Activated naive CD8-positive, alpha-beta T cell (primary cell): ENCODE measurements at regions not wholly inside any gene's neighbourhood (a gene's known extent, or its start where the extent isn't known, plus 50 kb on each side); places are given as distances from the start of the nearest gene placed in this dataset.

ENCODE experiments used
- H3K27ac Mint-ChIP-seq: one replicate; pipeline ENCODE4 v1.8.0; 2021; ENCODE audit warnings: mixed read lengths
- H3K27me3 Mint-ChIP-seq: one replicate; pipeline ENCODE4 v1.8.0; 2021; ENCODE audit warnings: mixed read lengths
- H3K36me3 Mint-ChIP-seq: one replicate; pipeline ENCODE4 v1.8.0; 2021; ENCODE audit warnings: mixed read lengths
- H3K4me1 Mint-ChIP-seq: one replicate; pipeline ENCODE4 v1.8.0; 2021; ENCODE audit warnings: low read depth, mixed read lengths
- H3K4me3 Mint-ChIP-seq: one replicate; pipeline ENCODE4 v1.8.0; 2021; ENCODE audit warnings: mild to moderate bottlenecking, mixed read lengths
- H3K9me3 Mint-ChIP-seq: one replicate; pipeline ENCODE4 v1.8.0; 2021; ENCODE audit warnings: low read depth, mixed read lengths

DNA sequence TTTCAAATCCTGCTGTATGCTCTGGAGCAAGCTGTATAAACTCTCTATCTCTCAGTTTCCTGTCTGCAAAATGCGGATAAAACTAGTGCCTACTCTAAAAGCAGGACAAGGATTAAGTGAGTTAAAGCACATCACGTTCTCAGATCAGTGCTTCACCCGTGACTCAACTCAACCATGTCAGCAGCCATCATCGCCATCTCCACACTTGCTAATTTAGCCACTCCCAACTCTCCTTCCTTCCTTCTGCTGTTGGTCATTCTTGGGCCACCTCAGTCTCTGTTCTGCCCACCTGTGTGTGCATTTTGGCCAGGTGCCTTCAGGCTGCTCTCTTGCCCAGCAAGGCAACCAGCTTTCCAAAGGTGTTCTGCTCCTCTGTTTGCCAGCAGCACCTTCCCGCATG is 260.0 kb upstream of the CDYL start:
- H3K36me3 Mint-ChIP-seq: no peaks in the 10 kb centered on the region
- no peak overlapping the region for H3K27ac Mint-ChIP-seq
- peaks cover 5% of the 10 kb centered on the region for H3K27me3 Mint-ChIP-seq
- no peaks in the 10 kb centered on the region for H3K4me1 Mint-ChIP-seq
- no peaks in the 10 kb centered on the region for H3K9me3 Mint-ChIP-seq
- H3K4me3 Mint-ChIP-seq: no peak overlapping the region

DNA sequence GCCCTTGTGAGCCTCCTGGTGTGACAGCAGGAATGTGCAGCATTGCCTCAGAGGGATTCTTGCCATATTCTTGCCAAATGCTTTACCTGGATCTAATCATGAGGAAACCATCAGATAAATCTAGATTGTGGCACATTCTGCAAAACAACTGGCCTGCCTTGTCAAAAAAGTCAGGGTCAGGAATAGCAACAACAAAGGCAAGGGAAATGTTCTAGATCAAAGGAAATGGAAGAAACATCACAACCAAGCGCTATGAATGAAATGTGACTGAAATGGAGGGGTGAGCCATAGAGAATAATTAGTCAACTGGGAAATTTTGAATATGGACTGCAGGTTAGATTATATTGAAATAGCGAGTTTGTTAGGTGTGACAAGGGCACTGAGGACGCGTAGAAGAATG is 262.6 kb upstream of the CDYL start:
- no peak overlapping the region for H3K27ac Mint-ChIP-seq
- no peaks in the 10 kb centered on the region for H3K36me3 Mint-ChIP-seq
- no peak overlapping the region for H3K4me3 Mint-ChIP-seq
- H3K4me1 Mint-ChIP-seq: no peaks in the 10 kb centered on the region
- peaks cover 3% of the 10 kb centered on the region for H3K27me3 Mint-ChIP-seq
- no peaks in the 10 kb centered on the region for H3K9me3 Mint-ChIP-seq

DNA sequence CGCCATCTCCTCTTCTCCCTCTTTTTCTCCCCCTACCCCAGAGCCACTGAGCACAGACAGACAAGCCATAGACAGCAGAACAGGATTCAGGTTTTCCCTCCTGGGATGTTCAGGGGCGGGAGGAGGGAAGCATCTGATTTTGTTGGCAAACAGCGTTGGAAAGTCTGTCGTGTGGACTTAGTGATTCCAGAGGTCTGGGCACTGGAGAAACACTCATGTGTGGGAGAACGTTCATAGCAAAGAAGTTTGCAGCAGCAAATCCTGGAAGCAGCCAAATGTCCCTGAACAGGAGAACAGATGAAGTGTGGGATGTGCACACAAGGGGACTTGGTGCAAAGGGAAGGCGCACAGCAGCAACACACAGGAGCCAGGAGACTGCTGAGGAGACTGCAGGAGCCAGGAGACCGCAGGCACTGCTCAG is 264.1 kb upstream of the CDYL start:
- Mint-ChIP-seq H3K4me1 (no peaks in the 10 kb centered on the region), H3K27ac (no peak overlapping the region), H3K27me3 (peaks cover 6% of the 10 kb centered on the region)

DNA sequence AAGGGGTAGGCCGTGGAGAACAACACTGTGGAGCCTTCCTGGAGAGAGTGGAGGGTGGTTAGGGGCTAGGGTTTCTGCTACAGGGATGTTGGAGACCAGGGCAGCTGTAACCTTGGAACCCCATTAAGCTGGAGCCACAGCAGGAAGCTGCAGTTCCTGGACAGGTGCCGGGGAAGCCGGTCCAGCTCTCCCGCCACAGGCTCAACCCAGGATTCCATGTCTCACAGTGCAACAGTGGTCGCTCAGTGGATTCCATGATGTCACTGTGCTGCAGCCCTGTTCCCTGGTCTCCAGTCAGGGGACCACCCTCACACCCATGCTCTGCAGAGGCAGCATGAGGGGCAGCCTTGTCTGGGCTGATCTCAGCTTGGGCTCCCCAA is 264.6 kb upstream of the CDYL start:
- H3K4me3 Mint-ChIP-seq: no peak overlapping the region
- no peaks in the 10 kb centered on the region for H3K4me1 Mint-ChIP-seq
- no peak overlapping the region for H3K27ac Mint-ChIP-seq
- H3K36me3 Mint-ChIP-seq: no peaks in the 10 kb centered on the region
- peaks cover 7% of the 10 kb centered on the region for H3K27me3 Mint-ChIP-seq
- H3K9me3 Mint-ChIP-seq: no peaks in the 10 kb centered on the region

More for the DNA sequence above, 264.1 kb upstream of the CDYL start:
- no peaks in the 10 kb centered on the region for H3K9me3 Mint-ChIP-seq
- no peak overlapping the region for H3K4me3 Mint-ChIP-seq
- H3K36me3 Mint-ChIP-seq: no peaks in the 10 kb centered on the region

DNA sequence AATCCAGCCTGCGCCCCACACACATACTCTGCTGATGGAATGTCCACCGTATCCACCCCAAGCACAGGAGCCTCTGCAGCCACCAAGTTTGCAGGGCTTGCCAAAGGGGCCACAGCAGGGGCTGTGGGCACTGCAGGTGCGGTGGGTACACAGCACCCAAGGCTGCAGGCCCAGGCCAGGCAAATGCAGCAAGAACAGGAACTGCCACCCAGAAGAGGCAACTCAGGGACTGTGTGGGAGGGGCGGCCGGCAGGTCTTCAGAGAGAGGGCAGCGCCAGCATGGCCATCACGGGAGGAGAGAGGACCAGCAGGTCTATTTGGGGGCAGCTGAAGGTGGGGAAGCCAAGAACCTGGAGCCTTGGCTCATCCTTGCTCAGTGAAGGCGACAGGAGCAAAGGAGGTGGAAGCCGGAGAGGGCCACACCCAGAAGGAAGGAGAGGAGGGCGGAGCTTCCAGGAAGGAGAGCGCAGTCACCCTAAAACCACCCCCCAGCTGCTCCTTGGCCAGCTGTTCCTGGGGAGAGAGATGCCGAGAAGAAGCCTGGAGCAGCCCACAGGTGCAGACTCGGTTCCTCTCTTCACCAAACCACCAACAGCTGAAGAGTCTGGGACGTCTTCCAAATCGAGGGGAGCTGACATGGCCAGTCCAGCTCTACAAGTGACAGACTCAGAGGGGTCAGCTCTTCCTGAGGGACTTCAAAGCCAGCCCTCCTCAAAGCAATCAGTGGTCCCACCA is 265.1 kb upstream of the CDYL start:
- no peaks in the 10 kb centered on the region for H3K9me3 Mint-ChIP-seq
- H3K27me3 Mint-ChIP-seq: peaks cover 7% of the 10 kb centered on the region
- H3K36me3 Mint-ChIP-seq: no peaks in the 10 kb centered on the region
- H3K27ac Mint-ChIP-seq: no peak overlapping the region
- no peaks in the 10 kb centered on the region for H3K4me1 Mint-ChIP-seq
- no peak overlapping the region for H3K4me3 Mint-ChIP-seq

DNA sequence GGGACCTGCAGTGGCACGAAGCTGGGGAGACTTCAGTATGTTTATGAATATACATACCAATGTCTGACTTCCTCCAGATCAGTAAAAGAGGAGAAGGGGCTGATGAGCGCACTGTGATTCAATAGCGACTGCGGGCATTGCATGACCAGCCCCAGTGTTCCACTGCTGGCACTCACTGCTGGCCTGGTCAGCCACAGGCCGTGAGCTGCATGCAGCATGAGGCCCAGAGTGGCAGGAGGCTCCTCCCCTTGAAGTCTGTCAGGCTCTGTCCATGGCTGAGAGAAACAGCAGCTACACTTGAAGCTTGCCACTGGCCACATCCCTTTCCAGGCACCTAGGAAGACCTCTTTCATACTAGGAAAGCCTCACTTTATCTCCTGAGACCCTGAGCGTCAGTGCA is 265.9 kb upstream of the CDYL start:
- Mint-ChIP-seq H3K4me1 (no peaks in the 10 kb centered on the region), H3K36me3 (no peaks in the 10 kb centered on the region), H3K27ac (no peak overlapping the region), H3K27me3 (peaks cover 10% of the 10 kb centered on the region), H3K9me3 (no peaks in the 10 kb centered on the region), H3K4me3 (no peak overlapping the region)

DNA sequence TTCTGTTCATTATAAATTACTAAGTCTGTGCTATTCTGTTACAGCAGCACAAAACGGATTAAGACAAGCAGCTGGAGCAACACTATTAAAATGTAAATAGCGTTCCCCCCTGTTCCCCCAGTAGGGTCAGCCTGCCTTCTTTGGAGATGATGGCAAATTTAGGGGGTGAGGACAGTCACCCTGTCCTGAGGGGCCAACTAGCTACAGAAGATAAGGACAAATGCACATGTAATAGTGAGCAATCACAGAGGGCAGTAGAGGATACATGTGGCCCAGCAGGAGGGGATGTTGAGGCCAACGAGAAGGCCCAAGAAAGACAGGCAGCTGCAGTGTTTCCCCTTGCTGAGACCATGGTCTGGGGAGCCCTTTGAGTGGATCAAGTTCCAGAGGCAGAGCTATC is 266.7 kb upstream of the CDYL start:
- no peaks in the 10 kb centered on the region for H3K9me3 Mint-ChIP-seq
- no peak overlapping the region for H3K4me3 Mint-ChIP-seq
- H3K4me1 Mint-ChIP-seq: no peaks in the 10 kb centered on the region
- peaks cover 12% of the 10 kb centered on the region for H3K27me3 Mint-ChIP-seq
- no peak overlapping the region for H3K27ac Mint-ChIP-seq
- no peaks in the 10 kb centered on the region for H3K36me3 Mint-ChIP-seq

DNA sequence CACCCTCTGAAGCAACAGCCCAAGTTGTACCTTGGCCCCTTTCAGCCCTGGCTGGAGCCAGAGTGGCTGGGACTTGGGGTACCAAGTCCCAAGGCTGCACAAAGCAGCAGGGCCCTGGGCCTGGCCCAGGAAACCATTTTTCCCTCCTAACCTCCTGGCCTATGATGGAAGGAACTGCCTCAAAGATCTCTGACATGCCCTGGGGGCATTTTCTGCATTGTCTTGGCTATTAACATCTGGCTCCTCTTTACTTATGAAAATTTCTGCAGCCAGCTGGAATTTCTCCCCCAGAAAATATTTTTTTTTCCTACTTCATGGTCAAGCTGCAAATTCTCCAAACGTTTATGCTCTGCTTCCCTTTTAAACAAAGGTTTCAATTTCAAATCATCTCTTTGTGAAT is 269.4 kb upstream of the CDYL start:
- no peaks in the 10 kb centered on the region for H3K4me1 Mint-ChIP-seq
- no peaks in the 10 kb centered on the region for H3K9me3 Mint-ChIP-seq
- H3K36me3 Mint-ChIP-seq: no peaks in the 10 kb centered on the region
- H3K27me3 Mint-ChIP-seq: peaks cover 14% of the 10 kb centered on the region
- no peak overlapping the region for H3K4me3 Mint-ChIP-seq
- H3K27ac Mint-ChIP-seq: no peak overlapping the region

DNA sequence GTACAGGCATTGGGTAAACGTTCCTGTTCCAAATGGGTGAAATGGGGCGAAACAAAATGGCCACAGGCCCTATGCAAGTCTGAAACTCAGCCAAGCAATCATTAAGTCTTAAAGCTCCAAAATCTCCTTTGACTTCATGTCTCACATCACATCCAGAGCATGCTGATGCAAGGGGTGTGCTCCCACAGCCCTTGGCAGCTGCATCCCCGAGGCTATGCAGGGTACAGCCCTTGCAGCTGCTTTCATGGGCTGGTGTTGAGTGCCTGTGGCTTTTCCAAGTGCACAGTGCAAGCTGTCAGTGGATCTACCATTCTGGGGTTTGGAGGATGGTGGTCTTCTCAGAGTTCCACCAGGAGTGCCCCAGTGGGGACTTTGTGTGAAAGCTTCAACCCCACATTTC is 270.0 kb upstream of the CDYL start:
- H3K27ac Mint-ChIP-seq: no peak overlapping the region
- H3K4me1 Mint-ChIP-seq: no peaks in the 10 kb centered on the region
- peaks cover 15% of the 10 kb centered on the region for H3K27me3 Mint-ChIP-seq
- no peak overlapping the region for H3K4me3 Mint-ChIP-seq
- H3K36me3 Mint-ChIP-seq: no peaks in the 10 kb centered on the region
- no peaks in the 10 kb centered on the region for H3K9me3 Mint-ChIP-seq

DNA sequence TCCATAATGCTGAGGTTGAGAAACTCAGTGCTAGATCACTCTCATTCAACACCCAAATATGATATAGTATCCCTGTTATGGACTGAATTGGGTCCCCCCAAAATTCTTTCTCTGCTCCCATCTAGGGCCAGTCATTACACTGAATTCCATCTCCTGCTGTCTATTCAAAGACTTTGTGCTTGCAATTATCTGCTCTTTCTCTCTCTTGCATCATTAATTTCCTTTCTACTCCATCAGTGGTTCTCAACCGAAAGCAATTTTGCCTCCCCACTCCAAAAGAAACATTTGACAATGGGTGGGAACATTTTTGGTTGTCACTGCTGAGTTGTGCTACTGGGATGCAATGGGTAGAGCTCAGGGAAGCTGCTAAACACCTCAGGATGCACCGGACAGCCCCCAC is 271.5 kb upstream of the CDYL start:
- H3K4me3 Mint-ChIP-seq: no peak overlapping the region
- no peaks in the 10 kb centered on the region for H3K9me3 Mint-ChIP-seq
- H3K36me3 Mint-ChIP-seq: no peaks in the 10 kb centered on the region
- peaks cover 16% of the 10 kb centered on the region for H3K27me3 Mint-ChIP-seq
- H3K4me1 Mint-ChIP-seq: no peaks in the 10 kb centered on the region
- H3K27ac Mint-ChIP-seq: no peak overlapping the region

DNA sequence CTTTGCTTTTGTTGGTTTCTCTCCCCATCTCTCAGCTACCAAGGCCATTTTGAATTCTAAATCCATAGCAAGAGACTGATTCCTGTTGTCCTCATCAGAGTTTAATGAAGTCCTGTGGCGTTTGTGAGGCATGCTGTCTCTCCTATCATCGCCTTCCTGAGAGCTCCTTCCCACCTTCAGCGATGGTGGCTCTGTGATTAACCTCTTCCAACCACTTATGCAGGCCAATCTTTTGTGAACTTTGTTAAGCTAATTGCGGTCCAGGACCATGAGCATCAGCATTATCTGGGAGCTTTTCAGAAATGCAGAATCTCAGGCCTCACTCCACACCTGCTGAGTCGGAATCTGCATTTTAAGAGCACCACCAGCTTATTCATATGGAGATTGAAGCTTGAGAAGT is 272.5 kb upstream of the CDYL start:
- Mint-ChIP-seq H3K4me1 (no peaks in the 10 kb centered on the region), H3K4me3 (no peak overlapping the region), H3K36me3 (no peaks in the 10 kb centered on the region), H3K27me3 (peaks cover 16% of the 10 kb centered on the region), H3K9me3 (no peaks in the 10 kb centered on the region), H3K27ac (no peak overlapping the region)

DNA sequence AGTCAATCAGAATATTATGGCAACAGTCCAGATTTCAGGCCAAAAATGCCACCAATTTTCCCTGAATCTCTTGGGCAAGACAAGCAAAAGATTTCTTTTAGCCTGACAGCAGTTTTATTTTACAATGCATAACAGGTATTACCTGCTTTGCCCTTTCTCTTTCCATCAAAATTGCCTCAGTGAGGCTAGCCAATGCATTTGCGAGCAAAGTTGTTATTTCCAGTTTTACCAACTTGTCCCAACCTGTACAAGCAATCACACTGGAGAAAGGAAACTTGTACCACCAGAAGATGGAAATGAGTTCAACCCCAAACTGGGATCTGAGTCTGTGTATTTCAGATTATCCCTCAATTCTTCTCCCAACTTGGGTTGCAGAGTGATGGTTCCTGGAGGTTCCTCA is 279.9 kb upstream of the CDYL start:
- Mint-ChIP-seq H3K27ac (no peak overlapping the region), H3K4me1 (no peaks in the 10 kb centered on the region), H3K9me3 (no peaks in the 10 kb centered on the region), H3K36me3 (no peaks in the 10 kb centered on the region), H3K27me3 (peaks cover 7% of the 10 kb centered on the region), H3K4me3 (no peak overlapping the region)

DNA sequence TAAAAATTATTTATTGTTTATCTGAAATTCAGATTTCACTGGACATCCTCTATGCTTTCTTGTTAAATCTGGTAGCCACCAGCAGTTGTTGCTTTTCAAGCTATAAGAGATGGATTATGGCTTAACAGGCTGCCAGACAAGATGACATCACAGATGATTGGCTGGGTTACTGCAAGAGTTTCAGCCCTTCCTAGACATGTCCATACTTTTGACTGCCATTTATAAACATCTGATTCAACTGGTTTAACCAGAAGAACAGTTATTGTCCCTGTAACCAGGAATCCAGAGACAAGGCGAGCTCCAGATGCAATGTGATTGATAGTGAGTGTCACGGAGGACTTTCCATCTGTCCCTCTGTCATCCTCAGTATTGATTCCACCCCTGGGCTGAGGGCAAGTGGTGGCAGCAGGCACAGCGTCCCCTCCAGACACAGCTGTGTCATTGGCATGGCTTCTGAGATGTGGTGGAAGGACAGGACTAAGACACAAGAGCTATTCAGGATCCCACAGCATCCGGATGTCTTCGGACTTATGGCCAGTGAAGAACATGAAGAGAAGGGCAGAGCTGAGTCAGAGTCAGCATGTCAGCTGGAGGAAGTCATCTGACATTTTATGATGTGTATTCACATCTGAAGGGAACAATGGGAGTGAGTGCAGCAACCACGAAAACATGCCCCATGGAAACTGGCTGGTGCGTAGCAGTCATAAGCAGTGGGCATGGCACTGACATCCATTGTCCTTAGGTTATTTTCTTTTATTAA is 284.5 kb upstream of the CDYL start:
- H3K27me3 Mint-ChIP-seq: peaks cover 5% of the 10 kb centered on the region
- no peak overlapping the region for H3K4me3 Mint-ChIP-seq
- peaks cover 12% of the 10 kb centered on the region for H3K9me3 Mint-ChIP-seq
- H3K4me1 Mint-ChIP-seq: no peaks in the 10 kb centered on the region
- H3K27ac Mint-ChIP-seq: no peak overlapping the region
- peaks cover 3% of the 10 kb centered on the region for H3K36me3 Mint-ChIP-seq

DNA sequence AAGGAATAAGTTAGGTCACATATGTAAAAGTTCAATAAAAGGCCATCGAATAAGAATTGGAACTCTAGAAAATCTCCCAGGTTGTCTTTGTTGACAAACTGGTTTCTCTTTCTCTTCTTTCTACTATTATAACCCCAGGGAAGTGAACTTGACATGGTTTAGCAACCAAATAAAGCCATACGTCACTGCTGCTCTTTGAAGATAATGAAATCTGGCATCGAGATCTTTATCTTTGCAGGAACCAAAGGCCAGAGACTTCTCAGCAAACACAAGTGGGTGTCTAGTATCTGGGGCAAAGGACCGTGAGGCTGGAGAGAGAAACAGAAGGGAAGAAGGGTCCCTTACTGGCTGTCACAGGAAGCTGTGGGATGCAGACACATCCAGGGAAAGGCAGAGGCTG is 286.7 kb upstream of the CDYL start:
- H3K27me3 Mint-ChIP-seq: peaks cover 3% of the 10 kb centered on the region
- peaks cover 12% of the 10 kb centered on the region for H3K9me3 Mint-ChIP-seq
- H3K36me3 Mint-ChIP-seq: peaks cover 3% of the 10 kb centered on the region
- H3K4me1 Mint-ChIP-seq: no peaks in the 10 kb centered on the region
- no peak overlapping the region for H3K27ac Mint-ChIP-seq
- no peak overlapping the region for H3K4me3 Mint-ChIP-seq

DNA sequence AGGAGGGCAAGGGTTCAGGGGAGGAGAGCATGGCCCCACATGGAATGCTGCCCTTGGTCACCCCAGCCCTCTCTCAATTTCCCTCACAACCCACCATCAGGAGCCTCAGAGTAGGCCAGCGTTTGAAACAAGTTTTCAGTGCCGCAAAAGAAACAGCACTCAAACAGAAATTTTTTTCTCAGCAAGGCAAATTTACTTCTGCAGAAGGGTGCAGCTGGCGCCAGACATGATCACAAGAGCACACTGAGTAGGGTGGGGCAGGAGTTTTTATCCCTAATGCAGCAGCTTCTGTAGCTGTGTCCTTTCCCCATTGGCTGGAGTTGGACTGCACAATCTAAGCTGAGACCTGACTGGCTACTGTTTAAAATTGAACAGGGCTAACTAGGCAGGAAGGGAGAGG is 287.8 kb upstream of the CDYL start:
- Mint-ChIP-seq H3K27me3 (peaks cover 3% of the 10 kb centered on the region), H3K27ac (no peak overlapping the region), H3K9me3 (peaks cover 12% of the 10 kb centered on the region), H3K4me3 (no peak overlapping the region), H3K4me1 (no peaks in the 10 kb centered on the region), H3K36me3 (peaks cover 3% of the 10 kb centered on the region)

DNA sequence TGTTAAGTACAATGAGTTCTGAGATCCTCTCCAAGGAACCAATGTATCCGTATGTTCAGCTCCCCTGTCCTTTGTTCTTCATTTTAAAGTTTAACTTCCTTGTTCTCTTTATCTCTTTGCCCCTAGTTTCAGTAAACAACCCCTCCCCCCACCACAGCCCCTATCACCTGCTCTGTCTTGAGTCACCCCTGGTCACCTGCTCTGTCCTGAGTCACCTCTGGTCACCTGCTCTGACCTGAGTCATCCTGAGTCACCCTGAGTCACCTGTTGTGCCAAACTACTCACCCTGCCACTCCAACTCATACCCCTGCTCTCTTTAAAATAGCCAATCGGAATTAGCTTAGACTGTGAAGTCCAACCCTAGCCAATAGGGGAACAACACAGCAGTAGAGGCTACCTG is 288.7 kb upstream of the CDYL start:
- H3K4me1 Mint-ChIP-seq: no peaks in the 10 kb centered on the region
- H3K9me3 Mint-ChIP-seq: peaks cover 12% of the 10 kb centered on the region
- H3K36me3 Mint-ChIP-seq: peaks cover 3% of the 10 kb centered on the region
- H3K4me3 Mint-ChIP-seq: no peak overlapping the region
- H3K27me3 Mint-ChIP-seq: peaks cover 3% of the 10 kb centered on the region
- no peak overlapping the region for H3K27ac Mint-ChIP-seq
